Medulla oblongata (tissue), 1 donor: ENCODE measurements at regions not wholly inside any gene's neighbourhood (a gene's known extent, or its start where the extent isn't known, plus 50 kb on each side); places are given as distances from the start of the nearest gene placed in this dataset.
"Not testable (repeated sequence)": the region's sequence is repeated elsewhere in the genome, so short reads cannot be mapped to it uniquely, and the experiment has no call there.

Experiments used
- DNase-seq: peaks from one replicate; pipeline ENCODE4 v3.0.0-alpha.2; 2015; ENCODE audit errors: extremely low spot score

- DNase-seq, result no peak
Observed at GRCh38 chr12:89829434-89829975, 120.9 kb upstream of the ATP2B1 start.

GRCh38 chr12:89828575-89828974, 119.9 kb upstream of the ATP2B1 start:
- no peak for DNase-seq

- no peak for DNase-seq
Observed at GRCh38 chr12:89827592-89827991, 119.0 kb upstream of the ATP2B1 start.

- no peak for DNase-seq
Observed at GRCh38 chr12:89826468-89826867, 117.8 kb upstream of the ATP2B1 start.

GRCh38 chr12:89825591-89826449, 117.2 kb upstream of the ATP2B1 start:
- no peak for DNase-seq

GRCh38 chr12:89824822-89825221, 116.2 kb upstream of the ATP2B1 start:
- DNase-seq, result no peak

GRCh38 chr12:89822992-89823391, 114.4 kb upstream of the ATP2B1 start:
- DNase-seq, result not testable (repeated sequence)

- DNase-seq, result no peak
Observed at GRCh38 chr12:89821896-89822295, 113.3 kb upstream of the ATP2B1 start.

- no peak for DNase-seq
Observed at GRCh38 chr12:89817501-89818226, 109.0 kb upstream of the ATP2B1 start.

- DNase-seq, result no peak
Observed at GRCh38 chr12:89815225-89815624, 106.6 kb upstream of the ATP2B1 start.

GRCh38 chr12:89803412-89803811, 94.8 kb upstream of the ATP2B1 start:
- DNase-seq, result no peak

GRCh38 chr12:89801284-89801683, 92.6 kb upstream of the ATP2B1 start:
- no peak for DNase-seq

- no peak for DNase-seq
Observed at GRCh38 chr12:89800435-89800834, 91.8 kb upstream of the ATP2B1 start.

- no peak for DNase-seq
Observed at GRCh38 chr12:89799316-89799715, 90.7 kb upstream of the ATP2B1 start.

GRCh38 chr12:89797436-89797835, 88.8 kb upstream of the ATP2B1 start:
- no peak for DNase-seq

- DNase-seq, result no peak
Observed at GRCh38 chr12:89796798-89797382, 88.3 kb upstream of the ATP2B1 start.

- DNase-seq, result no peak
Observed at GRCh38 chr12:89793946-89794345, 85.3 kb upstream of the ATP2B1 start.

GRCh38 chr12:89791286-89791685, 82.6 kb upstream of the ATP2B1 start:
- no peak for DNase-seq

- DNase-seq, result peak; percentile 81
Observed at GRCh38 chr12:89789862-89790261, 81.2 kb upstream of the ATP2B1 start.

- no peak for DNase-seq
Observed at GRCh38 chr12:89787763-89788162, 79.1 kb upstream of the ATP2B1 start.

- no peak for DNase-seq
Observed at GRCh38 chr12:89786177-89786810, 77.7 kb upstream of the ATP2B1 start.
